GM12873 (cell line): ENCODE measurements at regions not wholly inside any gene's neighbourhood (a gene's known extent, or its start where the extent isn't known, plus 50 kb on each side); places are given as distances from the start of the nearest gene placed in this dataset.

ENCODE experiments used
- CTCF ChIP-seq: IDR thresholded peaks from 2 replicates; pipeline ENCODE4 v1.5.1; 2012; ENCODE audit warnings: low read depth, mild to moderate bottlenecking, moderate library complexity, low read length, control low read depth; ENCODE audit not compliant: insufficient read depth; ENCODE audit errors: missing control alignments

DNA sequence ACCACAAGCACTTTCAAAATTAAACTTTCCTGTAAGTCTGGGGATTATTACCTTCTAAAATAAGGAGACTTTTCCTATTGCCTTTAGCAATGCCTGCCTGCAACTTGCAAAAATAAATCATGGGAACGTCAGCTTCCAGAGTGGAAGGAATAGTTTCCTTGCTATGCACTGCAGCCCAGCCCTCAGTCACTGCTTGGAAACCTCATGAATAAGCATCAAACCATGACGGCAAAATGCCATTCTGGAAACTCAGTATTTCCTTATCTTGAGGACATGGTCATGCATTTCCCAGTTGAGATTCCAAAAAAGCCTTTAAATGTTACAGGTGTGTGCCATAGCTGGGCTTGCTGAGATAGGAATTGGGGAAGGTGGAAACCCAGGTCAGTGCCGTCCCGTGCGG is 84.2 kb upstream of the OTOS start:
- TF ChIP-seq CTCF = no peak

GRCh38 chr2:240225131-240225530 is 84.7 kb upstream of the OTOS start:
- no peak for TF ChIP-seq CTCF

DNA sequence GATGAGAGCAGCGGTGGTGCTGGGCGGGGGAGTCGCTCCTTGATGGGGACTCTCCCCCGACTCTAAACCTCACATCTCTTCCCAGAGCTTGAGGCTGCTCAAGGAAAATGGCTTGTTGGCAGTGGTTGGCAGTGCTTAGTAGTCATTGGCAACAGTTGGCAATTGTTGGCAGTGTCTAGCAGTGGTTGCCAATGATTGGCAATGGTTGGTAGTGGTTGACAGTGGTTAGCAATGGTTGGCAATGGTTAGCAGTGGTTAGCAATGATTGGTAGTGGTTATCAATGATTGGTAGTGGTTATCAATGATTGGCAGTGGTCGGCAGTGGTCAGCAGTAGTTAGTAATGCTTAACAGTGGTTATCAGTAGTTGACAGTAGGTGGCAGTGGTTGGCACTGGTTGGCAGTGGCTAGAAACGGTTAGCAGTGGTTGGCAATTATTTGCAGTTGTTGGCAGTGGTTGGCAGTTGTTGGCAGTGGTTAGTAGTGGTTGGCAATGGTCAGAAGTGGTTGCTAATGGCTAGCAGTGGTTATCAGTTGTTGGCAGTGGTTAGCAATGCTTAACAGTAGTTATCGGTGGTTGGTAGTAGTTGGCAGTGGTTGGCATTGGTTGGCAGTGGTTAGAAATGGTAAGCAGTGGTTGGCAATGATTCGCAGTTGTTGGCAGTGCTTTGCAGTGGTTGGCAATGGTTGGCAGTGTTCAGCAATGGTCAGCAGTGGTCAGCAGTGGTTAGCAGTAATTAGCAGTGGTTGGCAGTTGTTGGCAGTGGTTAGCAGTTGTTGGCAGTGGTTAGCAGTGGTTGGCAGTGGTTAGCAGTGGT is 85.4 kb upstream of the OTOS start:
- TF ChIP-seq CTCF = peak; percentile 27

DNA sequence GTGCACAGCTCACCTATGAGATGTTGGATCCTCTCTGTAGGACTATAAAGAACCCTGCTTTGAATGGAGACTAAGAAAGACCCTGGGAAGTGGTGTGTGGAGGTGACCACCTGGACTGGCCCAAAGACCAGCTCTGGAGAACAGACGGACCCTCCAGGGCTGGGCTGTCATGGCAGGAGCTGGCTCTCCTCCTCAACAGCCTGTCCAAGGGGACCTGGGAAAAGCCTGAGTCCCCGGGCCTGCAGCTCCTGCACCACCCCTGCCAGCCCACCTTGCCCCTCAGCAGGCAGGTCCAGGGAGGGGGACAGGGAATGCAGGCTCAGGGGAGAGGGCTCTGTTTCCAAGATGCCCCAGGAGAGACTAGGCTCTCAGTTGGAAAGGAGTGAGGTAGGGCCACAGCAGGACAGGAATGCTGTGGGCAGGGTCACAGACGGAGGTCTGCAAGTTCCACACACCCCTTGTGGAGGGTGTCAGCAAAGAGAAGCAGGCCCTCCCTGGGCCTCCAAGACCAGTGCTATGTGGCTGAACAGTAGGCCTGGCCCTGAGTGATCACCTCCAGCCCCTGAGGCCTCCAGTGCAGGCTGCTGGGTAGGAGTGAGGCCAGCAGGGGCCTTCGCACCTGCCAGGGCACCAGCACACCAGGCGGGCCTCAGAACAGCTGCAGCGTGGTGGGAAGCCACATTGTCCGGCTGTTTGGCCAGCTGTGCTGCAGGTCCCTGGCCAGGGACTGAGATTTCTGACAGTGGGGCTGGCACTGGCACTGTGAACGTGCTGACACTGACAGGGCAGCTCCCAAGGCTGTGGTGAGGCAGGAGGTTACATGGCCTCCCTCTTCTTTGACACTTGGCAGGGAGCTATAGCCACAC is 86.4 kb upstream of the OTOS start:
- no peak for TF ChIP-seq CTCF

DNA sequence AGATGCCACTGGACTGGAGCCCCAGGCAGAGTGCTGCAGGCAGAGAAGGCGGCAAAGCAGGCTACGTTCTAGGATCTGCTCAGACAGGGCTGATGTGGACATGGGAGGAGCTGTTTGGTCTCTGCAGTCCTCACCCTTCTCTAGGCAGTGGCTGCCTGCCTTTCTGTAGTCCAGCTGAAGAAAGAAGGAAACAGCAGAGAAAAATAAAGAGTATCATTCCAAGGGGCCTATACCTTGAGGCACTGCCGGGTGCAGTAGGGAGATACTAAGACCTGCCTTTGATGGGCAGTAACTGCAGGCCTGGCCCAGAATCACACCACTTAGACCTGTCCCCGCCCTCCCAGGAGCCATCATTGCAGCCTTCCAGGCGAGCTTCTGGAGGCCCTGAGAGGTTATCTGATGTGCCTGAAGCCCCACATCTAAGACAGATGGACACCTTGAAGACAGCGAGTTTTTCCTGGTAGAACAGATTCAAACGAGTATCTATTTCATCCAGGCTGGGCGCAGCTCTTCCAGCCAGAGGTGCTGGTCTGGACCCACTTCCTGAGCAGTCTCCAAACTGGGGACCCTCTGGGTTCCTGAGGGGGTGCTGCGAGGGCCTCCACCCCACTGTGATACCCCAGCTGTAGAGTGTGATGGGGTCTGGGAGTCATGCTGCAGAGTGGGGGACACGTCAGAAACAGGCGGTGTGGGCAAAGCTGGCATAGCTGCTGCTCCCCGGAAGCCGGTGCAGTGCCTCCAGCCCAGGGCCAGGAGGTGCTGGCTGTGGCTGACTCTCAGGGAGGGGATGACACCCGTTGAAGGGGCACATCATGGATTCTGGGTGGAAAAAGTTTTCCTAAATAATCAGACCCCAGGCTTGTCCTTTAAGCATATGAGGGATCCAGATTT is 87.3 kb upstream of the OTOS start:
- no peak for TF ChIP-seq CTCF

DNA sequence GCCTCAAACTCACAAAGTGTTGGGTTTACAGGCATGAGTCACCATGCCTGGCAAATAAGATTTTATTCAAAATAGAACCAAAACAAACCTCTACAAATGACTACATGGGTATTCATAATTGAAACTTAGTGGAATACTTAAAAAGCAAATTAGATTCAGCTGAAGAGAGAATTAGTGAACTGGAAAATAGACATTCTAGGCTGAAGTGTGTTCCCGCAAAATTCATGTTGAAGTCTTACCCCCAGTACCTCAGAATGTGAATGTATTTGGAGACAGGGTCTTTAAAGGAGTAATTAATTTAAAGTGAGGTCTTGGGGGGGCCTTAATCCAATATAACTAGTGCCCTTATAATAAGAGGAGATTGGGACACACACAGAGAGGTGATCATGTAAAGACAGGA is 88.5 kb upstream of the OTOS start:
- TF ChIP-seq CTCF = no peak

DNA sequence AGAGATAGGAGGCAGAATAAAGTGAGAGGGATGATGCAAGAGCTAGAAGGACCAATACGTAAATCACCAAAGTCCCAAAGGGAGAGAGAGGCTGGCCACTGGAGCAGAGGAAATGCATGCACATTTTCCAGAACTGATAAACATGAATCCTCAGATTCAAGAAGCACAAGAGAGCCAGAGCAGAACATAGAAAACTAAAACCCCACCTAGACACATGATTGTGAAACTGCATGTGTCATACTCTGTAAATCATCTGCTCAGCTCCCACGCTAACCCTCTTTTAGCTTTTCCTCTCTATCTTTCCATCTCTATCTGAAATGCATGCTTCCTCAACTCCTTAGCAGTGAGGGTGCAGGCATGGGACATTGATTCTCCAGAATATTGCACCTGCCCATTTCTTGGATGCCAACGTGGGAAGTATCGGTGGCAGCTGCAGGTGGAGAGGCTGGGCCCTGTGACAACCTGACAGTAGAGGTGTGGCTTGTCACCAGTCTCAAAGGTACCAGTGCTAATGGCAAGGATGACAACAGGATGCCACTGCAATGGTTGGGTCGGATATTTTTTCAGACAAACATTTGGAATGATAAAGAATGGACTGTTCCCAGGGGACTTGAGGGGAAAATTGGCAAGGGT is 89.3 kb upstream of the OTOS start:
- TF ChIP-seq CTCF = no peak
